ENCODE measurements at regions not wholly inside any gene's neighbourhood (a gene's known extent, or its start where the extent isn't known, plus 50 kb on each side); places are given as distances from the start of the nearest gene placed in this dataset.

GRCh38 chr12:58286353-58286752, 345.0 kb downstream of the ATP23 start:
- no peak for DNase-seq (ENCODE audit: low read depth in 1 of 2, low spot score in 1 of 2)
- TF ChIP-seq SPI1 (IDR thresholded peaks at IDR 0.05; ENCODE audit: borderline replicate concordance, low read depth) (no peak), CTCF (IDR thresholded peaks at IDR 0.05; ENCODE audit: insufficient read depth, low read length) (no peak), GABPA (IDR thresholded peaks at IDR 0.05; ENCODE audit: low read depth) (no peak), POLR2AphosphoS5 (IDR thresholded peaks at IDR 0.05; ENCODE audit: low read depth) (no peak)
- TF ChIP-seq, protein P1, sequence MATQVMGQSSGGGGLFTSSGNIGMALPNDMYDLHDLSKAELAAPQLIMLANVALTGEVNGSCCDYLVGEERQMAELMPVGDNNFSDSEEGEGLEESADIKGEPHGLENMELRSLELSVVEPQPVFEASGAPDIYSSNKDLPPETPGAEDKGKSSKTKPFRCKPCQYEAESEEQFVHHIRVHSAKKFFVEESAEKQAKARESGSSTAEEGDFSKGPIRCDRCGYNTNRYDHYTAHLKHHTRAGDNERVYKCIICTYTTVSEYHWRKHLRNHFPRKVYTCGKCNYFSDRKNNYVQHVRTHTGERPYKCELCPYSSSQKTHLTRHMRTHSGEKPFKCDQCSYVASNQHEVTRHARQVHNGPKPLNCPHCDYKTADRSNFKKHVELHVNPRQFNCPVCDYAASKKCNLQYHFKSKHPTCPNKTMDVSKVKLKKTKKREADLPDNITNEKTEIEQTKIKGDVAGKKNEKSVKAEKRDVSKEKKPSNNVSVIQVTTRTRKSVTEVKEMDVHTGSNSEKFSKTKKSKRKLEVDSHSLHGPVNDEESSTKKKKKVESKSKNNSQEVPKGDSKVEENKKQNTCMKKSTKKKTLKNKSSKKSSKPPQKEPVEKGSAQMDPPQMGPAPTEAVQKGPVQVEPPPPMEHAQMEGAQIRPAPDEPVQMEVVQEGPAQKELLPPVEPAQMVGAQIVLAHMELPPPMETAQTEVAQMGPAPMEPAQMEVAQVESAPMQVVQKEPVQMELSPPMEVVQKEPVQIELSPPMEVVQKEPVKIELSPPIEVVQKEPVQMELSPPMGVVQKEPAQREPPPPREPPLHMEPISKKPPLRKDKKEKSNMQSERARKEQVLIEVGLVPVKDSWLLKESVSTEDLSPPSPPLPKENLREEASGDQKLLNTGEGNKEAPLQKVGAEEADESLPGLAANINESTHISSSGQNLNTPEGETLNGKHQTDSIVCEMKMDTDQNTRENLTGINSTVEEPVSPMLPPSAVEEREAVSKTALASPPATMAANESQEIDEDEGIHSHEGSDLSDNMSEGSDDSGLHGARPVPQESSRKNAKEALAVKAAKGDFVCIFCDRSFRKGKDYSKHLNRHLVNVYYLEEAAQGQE (IDR thresholded peaks at IDR 0.05; ENCODE audit: insufficient replicate concordance, low read depth) = no peak
- H3K27me3 ChIP-seq (ENCODE audit: insufficient read depth, poor library complexity, severe bottlenecking) = peaks cover 3% of the 10 kb centered on the region
- no peak overlapping the region for H3K4me3 ChIP-seq (replicated peaks; ENCODE audit: insufficient read depth, low read length)
- H3K27ac ChIP-seq (replicated peaks) = no peak overlapping the region

- H3K27ac ChIP-seq (replicated peaks) = no peak overlapping the region
- DNase-seq (ENCODE audit: low read depth in 1 of 2, low spot score in 1 of 2) = no peak
- H3K4me3 ChIP-seq (replicated peaks; ENCODE audit: insufficient read depth, low read length) = no peak overlapping the region
- H3K27me3 ChIP-seq (ENCODE audit: insufficient read depth, poor library complexity, severe bottlenecking) = peaks cover 3% of the 10 kb centered on the region
- TF ChIP-seq SPI1 (IDR thresholded peaks at IDR 0.05; ENCODE audit: borderline replicate concordance, low read depth) (no peak), CTCF (IDR thresholded peaks at IDR 0.05; ENCODE audit: insufficient read depth, low read length) (no peak), POLR2AphosphoS5 (IDR thresholded peaks at IDR 0.05; ENCODE audit: low read depth) (no peak), GABPA (IDR thresholded peaks at IDR 0.05; ENCODE audit: low read depth) (no peak)
- TF ChIP-seq, protein P1 (IDR thresholded peaks at IDR 0.05; ENCODE audit: insufficient replicate concordance, low read depth) = no peak
Observed at GRCh38 chr12:58288190-58288589, 346.8 kb downstream of the ATP23 start.

DNA sequence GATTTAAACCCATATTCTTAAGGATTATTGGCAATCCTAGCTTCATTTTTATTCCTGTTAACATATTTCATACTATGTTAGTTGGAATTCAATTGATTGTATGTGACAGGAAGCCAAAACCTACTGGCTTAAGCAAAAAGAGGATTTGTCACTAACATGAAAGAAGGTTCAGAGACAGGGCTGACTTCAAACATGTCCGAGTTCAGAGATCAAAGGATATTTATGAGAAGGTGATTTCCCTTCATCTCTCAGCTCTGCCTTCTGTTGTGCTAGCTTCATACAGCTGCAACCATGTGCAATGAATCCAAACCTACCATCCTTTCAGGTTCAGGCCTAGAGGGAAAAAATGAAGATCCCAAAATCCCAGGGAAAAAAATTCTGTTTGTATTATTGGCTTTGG, 349.7 kb downstream of the ATP23 start:
- peaks cover 3% of the 10 kb centered on the region for H3K27me3 ChIP-seq (ENCODE audit: insufficient read depth, poor library complexity, severe bottlenecking)
- DNase-seq (ENCODE audit: low read depth in 1 of 2, low spot score in 1 of 2) = no peak
- no peak overlapping the region for H3K4me3 ChIP-seq (replicated peaks; ENCODE audit: insufficient read depth, low read length)
- TF ChIP-seq SPI1 (IDR thresholded peaks at IDR 0.05; ENCODE audit: borderline replicate concordance, low read depth) (no peak), CTCF (IDR thresholded peaks at IDR 0.05; ENCODE audit: insufficient read depth, low read length) (no peak), POLR2AphosphoS5 (IDR thresholded peaks at IDR 0.05; ENCODE audit: low read depth) (no peak)
- TF ChIP-seq, protein P1 (IDR thresholded peaks at IDR 0.05; ENCODE audit: insufficient replicate concordance, low read depth) = no peak
- H3K27ac ChIP-seq (replicated peaks) = no peak overlapping the region

Data from HL-60 (cell line).